ENCODE measurements at regions not wholly inside any gene's neighbourhood (a gene's known extent, or its start where the extent isn't known, plus 50 kb on each side); places are given as distances from the start of the nearest gene placed in this dataset.
"Not testable (repeated sequence)": the region's sequence is repeated elsewhere in the genome, so short reads cannot be mapped to it uniquely, and the experiment has no call there.

- no peak for DNase-seq (ENCODE audit: low read depth)
Observed at GRCh38 chr2:67186871-67187270, 210.3 kb upstream of the ETAA1 start.

- not testable (repeated sequence) for DNase-seq (ENCODE audit: low read depth)
Observed at GRCh38 chr2:67195327-67195726, 201.8 kb upstream of the ETAA1 start.

- DNase-seq (ENCODE audit: low read depth) = no peak
Observed at GRCh38 chr2:67201521-67201920, 195.6 kb upstream of the ETAA1 start.

GRCh38 chr2:67204349-67204748 is 192.8 kb upstream of the ETAA1 start:
- DNase-seq (ENCODE audit: low read depth) = no peak

GRCh38 chr2:67208887-67209500 is 188.1 kb upstream of the ETAA1 start:
- no peak for DNase-seq (ENCODE audit: low read depth)

GRCh38 chr2:67210430-67210829 is 186.7 kb upstream of the ETAA1 start:
- no peak for DNase-seq (ENCODE audit: low read depth)

- no peak for DNase-seq (ENCODE audit: low read depth)
Observed at GRCh38 chr2:67212203-67212602, 184.9 kb upstream of the ETAA1 start.

GRCh38 chr2:67213270-67213670 is 183.9 kb upstream of the ETAA1 start:
- no peak for DNase-seq (ENCODE audit: low read depth)

GRCh38 chr2:67213677-67214402 is 183.3 kb upstream of the ETAA1 start:
- DNase-seq (ENCODE audit: low read depth) = no peak

- no peak for DNase-seq (ENCODE audit: low read depth)
Observed at GRCh38 chr2:67214585-67215185, 182.4 kb upstream of the ETAA1 start.

- no peak for DNase-seq (ENCODE audit: low read depth)
Observed at GRCh38 chr2:67215214-67216055, 181.7 kb upstream of the ETAA1 start.

GRCh38 chr2:67216103-67216502 is 181.0 kb upstream of the ETAA1 start:
- DNase-seq (ENCODE audit: low read depth) = no peak

- no peak for DNase-seq (ENCODE audit: low read depth)
Observed at GRCh38 chr2:67216881-67217280, 180.3 kb upstream of the ETAA1 start.

GRCh38 chr2:67217398-67217797 is 179.7 kb upstream of the ETAA1 start:
- no peak for DNase-seq (ENCODE audit: low read depth)

GRCh38 chr2:67218056-67218455 is 179.1 kb upstream of the ETAA1 start:
- no peak for DNase-seq (ENCODE audit: low read depth)

GRCh38 chr2:67219651-67220050 is 177.5 kb upstream of the ETAA1 start:
- DNase-seq (ENCODE audit: low read depth) = no peak

GRCh38 chr2:67221266-67221665 is 175.9 kb upstream of the ETAA1 start:
- no peak for DNase-seq (ENCODE audit: low read depth)

GRCh38 chr2:67225287-67225973 is 171.7 kb upstream of the ETAA1 start:
- DNase-seq (ENCODE audit: low read depth) = no peak

GRCh38 chr2:67229706-67230105 is 167.4 kb upstream of the ETAA1 start:
- no peak for DNase-seq (ENCODE audit: low read depth)

- DNase-seq (ENCODE audit: low read depth) = no peak
Observed at GRCh38 chr2:67232936-67233335, 164.2 kb upstream of the ETAA1 start.

- no peak for DNase-seq (ENCODE audit: low read depth)
Observed at GRCh38 chr2:67234440-67234839, 162.7 kb upstream of the ETAA1 start.

- DNase-seq (ENCODE audit: low read depth) = no peak
Observed at GRCh38 chr2:67237288-67237687, 159.8 kb upstream of the ETAA1 start.
